ENCODE measurements at regions not wholly inside any gene's neighbourhood (a gene's known extent, or its start where the extent isn't known, plus 50 kb on each side); places are given as distances from the start of the nearest gene placed in this dataset.
A peak's percentile ranks its signal among the peaks of the same experiment; 100 is the strongest.
"Not testable (repeated sequence)": the region's sequence is repeated elsewhere in the genome, so short reads cannot be mapped to it uniquely, and the experiment has no call there.

DNA sequence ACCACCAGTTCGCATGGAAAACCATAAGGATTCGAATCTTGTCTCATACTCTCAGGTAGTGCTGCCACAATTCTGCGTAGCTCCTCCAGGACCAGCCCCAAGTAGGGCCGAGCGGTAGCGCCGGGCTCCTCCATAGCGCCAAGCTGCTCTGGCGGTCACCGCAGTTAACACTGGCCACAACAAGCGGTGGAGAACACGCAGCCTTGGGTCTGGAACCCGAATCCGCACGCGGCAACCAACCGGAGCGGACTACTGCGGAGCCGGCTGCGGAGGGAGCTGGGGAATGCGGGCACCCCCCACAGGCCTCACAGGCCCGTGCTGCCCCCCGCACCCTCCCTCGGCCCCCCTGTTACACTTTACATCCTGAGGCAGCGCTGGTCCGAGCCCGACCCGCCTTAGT lies 531.5 kb downstream of the STK39 start:
- Histone ChIP-seq H3K36me3 (ENCODE audit: control insufficient read depth in 4 of 4, insufficient read depth in 4 of 4, low read length in 3 of 4) (no peaks in the 10 kb centered on the region), H3K27ac (ENCODE audit: insufficient read depth in 1 of 2, low read depth in 1 of 2, low read length in 2 of 2, poor library complexity in 1 of 2, severe bottlenecking in 2 of 2) (no peak overlapping the region), H3K4me3 (ENCODE audit: control insufficient read depth in 1 of 7, extremely low read depth in 1 of 7, insufficient read depth in 4 of 7, low read depth in 2 of 7, low read length in 6 of 7) (no peak overlapping the region), H3K27me3 (replicated peaks in 2 of 5; ENCODE audit: control insufficient read depth in 4 of 5, insufficient read depth in 5 of 5, low read length in 4 of 5) (no peaks in the 10 kb centered on the region), H3K9me3 (ENCODE audit: control extremely low read depth in 1 of 5, control insufficient read depth in 4 of 5, insufficient read depth in 2 of 5, low read depth in 1 of 5, low read length in 4 of 5) (peaks cover 0 to 2% (median 0%) of the 10 kb centered on the region in 5 experiments), H3K4me1 (ENCODE audit: control extremely low read depth in 1 of 4, control insufficient read depth in 4 of 4, insufficient read depth in 4 of 4, low read length in 3 of 4) (no peaks in the 10 kb centered on the region)
- POLR2A ChIA-PET = no interaction called here
- no peak for DNase-seq
- CTCF ChIA-PET = no interaction called here
- WGBS (ENCODE audit: insufficient coverage) = 85% methylated on average over 22 of the region's 29 CpGs

DNA sequence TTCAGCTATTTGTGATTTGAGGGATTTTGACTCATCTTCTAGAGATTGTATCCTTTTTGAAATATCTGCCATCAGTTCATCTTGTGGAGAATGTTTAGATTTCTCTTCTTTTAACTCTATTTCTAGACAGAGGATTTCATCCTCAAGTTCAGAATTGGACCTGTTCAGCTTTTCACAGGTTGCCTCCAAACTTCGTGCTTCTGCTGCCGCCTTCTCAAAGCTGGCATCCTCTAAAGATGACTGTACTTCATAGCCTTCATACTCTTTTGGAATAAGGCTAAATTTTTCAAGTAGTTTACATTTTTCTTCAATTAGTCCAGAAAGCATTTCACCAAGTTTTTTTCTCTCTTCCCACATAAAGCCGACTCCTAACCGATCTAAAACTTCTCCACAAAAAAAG lies 531.9 kb downstream of the STK39 start:
- WGBS (ENCODE audit: insufficient coverage) = no CpG with 5 or more reads among the region's 4 CpGs
- CTCF ChIA-PET, POLR2A ChIA-PET: not testable (repeated sequence)

DNA sequence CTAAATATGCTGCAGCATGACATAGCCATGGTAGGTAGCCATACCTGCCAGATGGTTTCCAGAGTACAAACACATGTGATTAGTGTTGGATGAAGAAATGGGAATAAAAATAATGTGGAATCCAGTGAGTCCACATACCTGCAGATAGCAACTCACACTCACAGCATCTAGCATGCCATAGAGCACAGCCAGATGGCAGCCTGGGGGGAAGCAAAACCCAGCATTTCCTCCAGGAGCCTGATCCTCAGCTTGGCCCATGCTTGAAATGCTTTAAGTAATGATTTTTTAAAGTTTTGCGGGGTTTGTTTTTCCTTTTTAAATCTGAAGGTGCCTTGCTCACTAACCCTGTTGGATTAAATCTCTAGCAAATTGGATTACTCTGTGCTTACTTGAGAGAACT lies 535.1 kb downstream of the STK39 start:
- Histone ChIP-seq H3K4me1 (ENCODE audit: control extremely low read depth in 1 of 4, control insufficient read depth in 4 of 4, insufficient read depth in 4 of 4, low read length in 3 of 4) (no peaks in the 10 kb centered on the region), H3K4me3 (ENCODE audit: control insufficient read depth in 1 of 7, extremely low read depth in 1 of 7, insufficient read depth in 4 of 7, low read depth in 2 of 7, low read length in 6 of 7) (no peak overlapping the region), H3K27ac (ENCODE audit: insufficient read depth in 1 of 2, low read depth in 1 of 2, low read length in 2 of 2, poor library complexity in 1 of 2, severe bottlenecking in 2 of 2) (no peak overlapping the region), H3K27me3 (replicated peaks in 2 of 5; ENCODE audit: control insufficient read depth in 4 of 5, insufficient read depth in 5 of 5, low read length in 4 of 5) (no peaks in the 10 kb centered on the region), H3K9me3 (ENCODE audit: control extremely low read depth in 1 of 5, control insufficient read depth in 4 of 5, insufficient read depth in 2 of 5, low read depth in 1 of 5, low read length in 4 of 5) (peaks cover 0 to 2% (median 0%) of the 10 kb centered on the region in 5 experiments), H3K36me3 (ENCODE audit: control insufficient read depth in 4 of 4, insufficient read depth in 4 of 4, low read length in 3 of 4) (no peaks in the 10 kb centered on the region)
- ChIA-PET CTCF (no interaction called here), POLR2A (interaction anchor here (0.8 kb wide), 1 partner anchor 235 kb away, joined by 4 read pairs; no protein-coding TSS in a partner anchor)
- DNase-seq = no peak
- WGBS (ENCODE audit: insufficient coverage) = 100% methylated on average over 1 of the region's 1 CpG

More for the DNA sequence above, 531.9 kb downstream of the STK39 start:
- H3K27me3 ChIP-seq (replicated peaks in 2 of 5; ENCODE audit: control insufficient read depth in 4 of 5, insufficient read depth in 5 of 5, low read length in 4 of 5); H3K4me1 ChIP-seq (ENCODE audit: control extremely low read depth in 1 of 4, control insufficient read depth in 4 of 4, insufficient read depth in 4 of 4, low read length in 3 of 4); H3K9me3 ChIP-seq (ENCODE audit: control extremely low read depth in 1 of 5, control insufficient read depth in 4 of 5, insufficient read depth in 2 of 5, low read depth in 1 of 5, low read length in 4 of 5); H3K4me3 ChIP-seq (ENCODE audit: control insufficient read depth in 1 of 7, extremely low read depth in 1 of 7, insufficient read depth in 4 of 7, low read depth in 2 of 7, low read length in 6 of 7); H3K27ac ChIP-seq (ENCODE audit: insufficient read depth in 1 of 2, low read depth in 1 of 2, low read length in 2 of 2, poor library complexity in 1 of 2, severe bottlenecking in 2 of 2); H3K36me3 ChIP-seq (ENCODE audit: control insufficient read depth in 4 of 4, insufficient read depth in 4 of 4, low read length in 3 of 4); DNase-seq: not testable (repeated sequence)

DNA sequence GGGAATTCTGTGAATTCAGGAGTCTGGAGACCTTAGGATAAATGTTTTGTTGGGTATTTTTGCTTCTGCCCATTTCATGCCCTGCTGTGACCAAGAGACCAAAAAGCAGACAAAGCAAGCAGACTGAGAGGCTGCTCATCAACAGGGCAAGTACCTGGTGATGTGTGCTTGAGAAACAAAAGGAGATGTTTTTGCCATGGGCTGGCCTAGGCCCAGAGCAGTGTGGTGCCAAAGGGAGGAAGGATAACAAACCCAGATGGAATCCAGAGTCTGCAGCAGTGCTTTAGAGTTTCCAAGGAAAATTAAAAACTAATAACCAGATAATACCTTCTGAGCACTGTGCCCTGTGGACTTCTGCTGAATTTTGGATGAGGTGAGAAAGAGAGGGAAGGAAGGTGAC lies 538.4 kb downstream of the STK39 start:
- POLR2A ChIA-PET = no interaction called here
- Histone ChIP-seq H3K4me1 (ENCODE audit: control extremely low read depth in 1 of 4, control insufficient read depth in 4 of 4, insufficient read depth in 4 of 4, low read length in 3 of 4) (no peaks in the 10 kb centered on the region), H3K4me3 (ENCODE audit: control insufficient read depth in 1 of 7, extremely low read depth in 1 of 7, insufficient read depth in 4 of 7, low read depth in 2 of 7, low read length in 6 of 7) (no peak overlapping the region), H3K36me3 (ENCODE audit: control insufficient read depth in 4 of 4, insufficient read depth in 4 of 4, low read length in 3 of 4) (no peaks in the 10 kb centered on the region), H3K27me3 (replicated peaks in 2 of 5; ENCODE audit: control insufficient read depth in 4 of 5, insufficient read depth in 5 of 5, low read length in 4 of 5) (no peaks in the 10 kb centered on the region), H3K9me3 (ENCODE audit: control extremely low read depth in 1 of 5, control insufficient read depth in 4 of 5, insufficient read depth in 2 of 5, low read depth in 1 of 5, low read length in 4 of 5) (peaks cover 0 to 2% (median 0%) of the 10 kb centered on the region in 5 experiments), H3K27ac (ENCODE audit: insufficient read depth in 1 of 2, low read depth in 1 of 2, low read length in 2 of 2, poor library complexity in 1 of 2, severe bottlenecking in 2 of 2) (no peak overlapping the region)
- no peak for DNase-seq
- CTCF ChIA-PET = no interaction called here

DNA sequence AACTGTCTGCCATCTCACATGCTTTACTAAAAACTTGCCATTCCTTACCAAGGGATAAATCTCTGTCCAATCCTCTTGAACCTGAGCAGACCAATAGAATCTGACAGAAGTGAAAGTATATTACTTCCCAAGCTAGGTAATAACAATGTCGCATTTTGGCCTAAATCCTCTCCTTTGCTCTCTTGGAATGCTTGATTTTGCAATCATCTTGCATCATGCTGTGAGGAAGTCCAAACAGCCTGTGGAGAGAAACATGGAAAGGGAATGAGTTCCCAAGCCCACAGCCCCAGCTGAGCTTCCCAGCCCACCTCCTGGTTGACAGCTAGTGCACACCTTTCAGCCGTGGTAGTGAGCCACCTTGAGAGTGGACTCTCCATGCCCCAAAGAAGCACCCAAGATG lies 540.6 kb downstream of the STK39 start:
- H3K4me3 ChIP-seq (ENCODE audit: control insufficient read depth in 1 of 7, extremely low read depth in 1 of 7, insufficient read depth in 4 of 7, low read depth in 2 of 7, low read length in 6 of 7) = no peak overlapping the region
- no peaks in the 10 kb centered on the region for H3K4me1 ChIP-seq (ENCODE audit: control extremely low read depth in 1 of 4, control insufficient read depth in 4 of 4, insufficient read depth in 4 of 4, low read length in 3 of 4)
- H3K27me3 ChIP-seq (replicated peaks in 2 of 5; ENCODE audit: control insufficient read depth in 4 of 5, insufficient read depth in 5 of 5, low read length in 4 of 5) = no peaks in the 10 kb centered on the region
- POLR2A ChIA-PET = no interaction called here
- H3K9me3 ChIP-seq (ENCODE audit: control extremely low read depth in 1 of 5, control insufficient read depth in 4 of 5, insufficient read depth in 2 of 5, low read depth in 1 of 5, low read length in 4 of 5) = no peaks in the 10 kb centered on the region
- no peaks in the 10 kb centered on the region for H3K36me3 ChIP-seq (ENCODE audit: control insufficient read depth in 4 of 4, insufficient read depth in 4 of 4, low read length in 3 of 4)
- CTCF ChIA-PET = no interaction called here
- WGBS (ENCODE audit: insufficient coverage) = 100% methylated on average over 1 of the region's 2 CpGs
- H3K27ac ChIP-seq (ENCODE audit: insufficient read depth in 1 of 2, low read depth in 1 of 2, low read length in 2 of 2, poor library complexity in 1 of 2, severe bottlenecking in 2 of 2) = no peak overlapping the region
- no peak for DNase-seq

DNA sequence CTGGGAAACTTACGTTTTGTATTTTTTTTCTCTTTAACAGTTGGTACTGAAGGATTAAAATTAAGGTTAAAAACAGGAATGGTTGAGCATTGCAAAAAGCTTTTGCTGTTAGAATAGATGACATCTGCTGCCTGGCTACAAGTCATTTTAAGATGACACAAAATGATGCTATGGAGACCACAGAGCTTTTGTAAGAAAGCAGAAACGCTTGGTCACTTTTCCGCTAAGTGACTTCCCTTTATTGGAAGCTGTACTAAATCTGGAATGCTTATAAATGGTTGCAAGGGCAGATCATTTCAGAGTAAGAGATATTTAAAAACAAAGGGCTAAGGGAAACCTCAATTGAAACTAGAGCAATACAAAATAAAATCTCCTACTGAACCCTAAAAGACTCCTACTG lies 544.0 kb downstream of the STK39 start:
- DNase-seq = peak in 2 of 3 donors; percentile 47 to 66
- WGBS (ENCODE audit: insufficient coverage) = 58% methylated on average over 3 of the region's 3 CpGs
- no peaks in the 10 kb centered on the region for H3K4me1 ChIP-seq (ENCODE audit: control extremely low read depth in 1 of 4, control insufficient read depth in 4 of 4, insufficient read depth in 4 of 4, low read length in 3 of 4)
- no peaks in the 10 kb centered on the region for H3K27me3 ChIP-seq (replicated peaks in 2 of 5; ENCODE audit: control insufficient read depth in 4 of 5, insufficient read depth in 5 of 5, low read length in 4 of 5)
- no peaks in the 10 kb centered on the region for H3K9me3 ChIP-seq (ENCODE audit: control extremely low read depth in 1 of 5, control insufficient read depth in 4 of 5, insufficient read depth in 2 of 5, low read depth in 1 of 5, low read length in 4 of 5)
- H3K36me3 ChIP-seq (ENCODE audit: control insufficient read depth in 4 of 4, insufficient read depth in 4 of 4, low read length in 3 of 4) = no peaks in the 10 kb centered on the region
- H3K4me3 ChIP-seq (ENCODE audit: control insufficient read depth in 1 of 7, extremely low read depth in 1 of 7, insufficient read depth in 4 of 7, low read depth in 2 of 7, low read length in 6 of 7) = no peak overlapping the region
- ChIA-PET POLR2A (no interaction called here), CTCF (interaction anchor here (0.6 kb wide), 1 partner anchor 1164 kb away, joined by 3 read pairs; no protein-coding TSS in a partner anchor)
- no peak overlapping the region for H3K27ac ChIP-seq (ENCODE audit: insufficient read depth in 1 of 2, low read depth in 1 of 2, low read length in 2 of 2, poor library complexity in 1 of 2, severe bottlenecking in 2 of 2)

DNA sequence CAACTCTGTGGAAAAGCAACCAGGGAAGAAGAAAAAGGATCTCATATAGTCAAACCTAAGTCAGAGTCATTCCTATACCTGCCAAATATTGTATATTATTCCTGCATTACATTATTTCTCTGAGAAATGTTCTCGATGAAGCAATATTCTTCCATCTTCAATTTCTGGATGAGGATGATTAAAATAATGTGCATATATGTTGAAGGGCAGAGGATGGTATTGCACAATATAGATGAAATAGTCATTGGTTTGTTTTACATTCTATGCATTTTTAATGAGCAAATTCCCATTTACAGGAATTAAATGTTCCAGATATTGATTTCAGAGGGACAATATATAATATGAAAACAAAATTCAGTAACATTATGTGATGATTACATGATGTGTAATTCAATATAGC lies 545.2 kb downstream of the STK39 start:
- WGBS (ENCODE audit: insufficient coverage) = no CpG with 5 or more reads among the region's 1 CpG
- CTCF ChIA-PET = no interaction called here
- POLR2A ChIA-PET = no interaction called here
- H3K4me3 ChIP-seq (ENCODE audit: control insufficient read depth in 1 of 7, extremely low read depth in 1 of 7, insufficient read depth in 4 of 7, low read depth in 2 of 7, low read length in 6 of 7) = no peak overlapping the region
- H3K9me3 ChIP-seq (ENCODE audit: control extremely low read depth in 1 of 5, control insufficient read depth in 4 of 5, insufficient read depth in 2 of 5, low read depth in 1 of 5, low read length in 4 of 5) = no peaks in the 10 kb centered on the region
- H3K27me3 ChIP-seq (replicated peaks in 2 of 5; ENCODE audit: control insufficient read depth in 4 of 5, insufficient read depth in 5 of 5, low read length in 4 of 5) = no peaks in the 10 kb centered on the region
- no peaks in the 10 kb centered on the region for H3K4me1 ChIP-seq (ENCODE audit: control extremely low read depth in 1 of 4, control insufficient read depth in 4 of 4, insufficient read depth in 4 of 4, low read length in 3 of 4)
- H3K27ac ChIP-seq (ENCODE audit: insufficient read depth in 1 of 2, low read depth in 1 of 2, low read length in 2 of 2, poor library complexity in 1 of 2, severe bottlenecking in 2 of 2) = no peak overlapping the region
- no peak for DNase-seq
- H3K36me3 ChIP-seq (ENCODE audit: control insufficient read depth in 4 of 4, insufficient read depth in 4 of 4, low read length in 3 of 4) = no peaks in the 10 kb centered on the region
